Gastrocnemius medialis (tissue), 4 donors: ENCODE measurements at regions not wholly inside any gene's neighbourhood (a gene's known extent, or its start where the extent isn't known, plus 50 kb on each side); places are given as distances from the start of the nearest gene placed in this dataset.

ENCODE experiments used
- POLR2A ChIP-seq, 2 donors: fragments of 450-650 bp; IDR thresholded peaks; one replicate each; pipeline ENCODE4 v1.6.1; 2017; ENCODE audit warnings: antibody characterized with exemption in 2 of 2, mild to moderate bottlenecking in 2 of 2, moderate library complexity in 2 of 2
- TF ChIP-seq, protein P1 (sequence below), 5 experiments: fragments of 450-650 bp in 3 of 5; fragments of 200-600 bp in 2 of 5; sonication (generic) in 2 of 5; IDR thresholded peaks in 4 of 5; conservative IDR thresholded peaks in 1 of 5; 1 replicate in 4 of 5; 2 replicates in 1 of 5; pipeline ENCODE4 v1.5.1; 2016 to 2019; ENCODE audit warnings: antibody characterized with exemption in 5 of 5, mild to moderate bottlenecking in 3 of 5, moderate library complexity in 3 of 5

DNA sequence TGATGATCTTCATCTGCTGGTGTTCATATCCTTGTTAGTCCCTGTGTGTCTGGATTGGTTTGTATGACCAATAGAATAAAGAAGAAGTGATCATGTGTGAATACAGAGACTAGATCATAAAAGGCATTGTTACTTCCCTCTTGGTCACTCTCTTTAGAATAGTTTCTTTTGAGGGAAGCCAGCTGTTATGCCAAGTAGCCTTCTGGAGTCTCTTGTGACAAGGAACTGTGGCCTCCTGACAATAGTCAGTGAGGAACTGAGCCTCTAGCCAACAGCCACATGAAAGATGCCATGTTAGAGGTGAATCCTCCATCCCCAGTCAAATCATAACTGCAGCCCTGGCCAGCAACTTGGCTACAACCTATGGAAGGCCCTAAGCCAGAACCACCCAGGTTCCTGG is 63.0 kb upstream of the SMAD3 start:
- TF ChIP-seq, protein P1, sequence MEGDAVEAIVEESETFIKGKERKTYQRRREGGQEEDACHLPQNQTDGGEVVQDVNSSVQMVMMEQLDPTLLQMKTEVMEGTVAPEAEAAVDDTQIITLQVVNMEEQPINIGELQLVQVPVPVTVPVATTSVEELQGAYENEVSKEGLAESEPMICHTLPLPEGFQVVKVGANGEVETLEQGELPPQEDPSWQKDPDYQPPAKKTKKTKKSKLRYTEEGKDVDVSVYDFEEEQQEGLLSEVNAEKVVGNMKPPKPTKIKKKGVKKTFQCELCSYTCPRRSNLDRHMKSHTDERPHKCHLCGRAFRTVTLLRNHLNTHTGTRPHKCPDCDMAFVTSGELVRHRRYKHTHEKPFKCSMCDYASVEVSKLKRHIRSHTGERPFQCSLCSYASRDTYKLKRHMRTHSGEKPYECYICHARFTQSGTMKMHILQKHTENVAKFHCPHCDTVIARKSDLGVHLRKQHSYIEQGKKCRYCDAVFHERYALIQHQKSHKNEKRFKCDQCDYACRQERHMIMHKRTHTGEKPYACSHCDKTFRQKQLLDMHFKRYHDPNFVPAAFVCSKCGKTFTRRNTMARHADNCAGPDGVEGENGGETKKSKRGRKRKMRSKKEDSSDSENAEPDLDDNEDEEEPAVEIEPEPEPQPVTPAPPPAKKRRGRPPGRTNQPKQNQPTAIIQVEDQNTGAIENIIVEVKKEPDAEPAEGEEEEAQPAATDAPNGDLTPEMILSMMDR (IDR thresholded peaks at IDR 0.05 in 4 of 5, conservative IDR thresholded peaks at IDR 0.05 in 1 of 5): no peak
- TF ChIP-seq POLR2A (IDR thresholded peaks at IDR 0.05): no peak
